ENCODE measurements at regions not wholly inside any gene's neighbourhood (a gene's known extent, or its start where the extent isn't known, plus 50 kb on each side); places are given as distances from the start of the nearest gene placed in this dataset.

GRCh38 chr5:6915574-6915973 is 202.3 kb downstream of the TENT4A start:
- TF ChIP-seq CTCF (IDR thresholded peaks at IDR 0.05): no peak
- TF ChIP-seq POLR2AphosphoS5 (IDR thresholded peaks at IDR 0.05; ENCODE audit: low read depth, low read length): no peak
- TF ChIP-seq REST (IDR thresholded peaks at IDR 0.05; ENCODE audit: insufficient read depth in 1 of 2, low read depth in 2 of 2, low read length in 1 of 2): no peak

Measured in Panc1 (cell line).